ENCODE measurements at regions not wholly inside any gene's neighbourhood (a gene's known extent, or its start where the extent isn't known, plus 50 kb on each side); places are given as distances from the start of the nearest gene placed in this dataset.
"Not testable (repeated sequence)": the region's sequence is repeated elsewhere in the genome, so short reads cannot be mapped to it uniquely, and the experiment has no call there.

- DNase-seq = no peak
These were observed 95.9 kb upstream of the DTNBP1 start for GRCh38 chr6:15758631-15759215.

GRCh38 chr6:15755526-15755925, 92.7 kb upstream of the DTNBP1 start:
- no peak for DNase-seq

DNA sequence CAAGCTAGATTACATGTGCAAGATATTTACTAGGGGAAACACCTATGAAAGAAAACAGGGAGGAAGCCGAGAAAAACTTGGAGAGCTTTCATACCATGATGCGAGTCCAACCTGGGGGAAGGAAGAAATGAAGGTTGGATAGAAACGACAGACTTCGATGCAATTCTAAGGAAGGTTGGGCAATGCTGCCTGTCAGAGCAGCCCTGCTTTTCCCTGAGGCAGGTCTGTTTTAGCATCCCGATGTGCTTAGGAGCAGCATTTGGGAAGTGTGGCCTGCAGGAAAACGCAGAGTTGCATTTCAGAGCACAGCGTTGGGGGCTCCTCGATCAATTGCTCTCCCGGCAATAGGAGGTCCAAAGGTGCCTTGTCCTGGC, 91.9 kb upstream of the DTNBP1 start:
- DNase-seq = no peak

GRCh38 chr6:15754035-15754705, 91.3 kb upstream of the DTNBP1 start:
- DNase-seq = no peak

- no peak for DNase-seq
These were observed 90.0 kb upstream of the DTNBP1 start for GRCh38 chr6:15752820-15753219.

- no peak for DNase-seq
These were observed 89.0 kb upstream of the DTNBP1 start for GRCh38 chr6:15751721-15752350.

DNA sequence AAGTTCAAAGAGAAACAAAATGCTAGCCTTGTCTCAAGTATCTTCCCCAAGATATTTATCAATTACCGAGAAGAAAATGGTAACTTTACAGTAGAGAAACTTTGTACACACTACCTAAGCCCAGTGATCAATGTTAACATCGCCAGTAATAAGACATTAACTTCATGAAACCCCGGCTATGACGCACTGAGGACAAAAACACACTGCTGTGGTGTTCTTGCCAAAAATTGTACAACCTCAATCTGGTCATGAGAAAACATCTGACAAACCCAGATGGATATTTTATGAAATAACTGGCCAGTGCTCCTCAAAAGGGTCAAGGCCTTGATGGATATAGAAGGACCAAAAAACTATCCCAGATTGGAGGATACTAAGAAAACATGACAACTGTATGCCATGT, 85.5 kb upstream of the DTNBP1 start:
- no peak for DNase-seq

DNA sequence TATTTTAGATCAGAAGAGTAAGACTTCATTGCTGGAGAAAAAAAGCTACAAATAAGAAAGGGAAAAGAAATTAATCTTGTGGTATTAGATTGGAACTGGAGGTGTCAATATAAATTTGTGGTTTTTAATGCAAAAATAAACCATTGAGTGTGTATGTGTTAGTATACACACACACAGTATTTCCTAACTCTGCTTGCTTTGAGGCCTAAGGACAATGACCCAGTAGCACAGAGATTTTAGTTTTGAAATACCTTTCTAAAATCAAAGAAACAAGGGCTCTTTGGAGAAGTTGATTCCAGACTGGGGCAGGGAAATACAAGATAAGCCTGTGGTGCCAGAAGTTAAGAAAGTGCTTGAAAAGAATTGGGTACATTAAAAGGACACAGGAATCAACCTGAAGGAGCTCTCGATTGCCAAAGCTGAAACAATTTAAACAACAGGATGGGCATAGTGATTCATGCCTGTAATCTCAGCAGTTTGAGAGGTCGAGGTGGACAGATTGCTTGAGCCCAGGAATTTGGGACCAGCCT, 84.6 kb upstream of the DTNBP1 start:
- no peak for DNase-seq

- DNase-seq = no peak
These were observed 83.0 kb upstream of the DTNBP1 start for GRCh38 chr6:15745781-15746180.

DNA sequence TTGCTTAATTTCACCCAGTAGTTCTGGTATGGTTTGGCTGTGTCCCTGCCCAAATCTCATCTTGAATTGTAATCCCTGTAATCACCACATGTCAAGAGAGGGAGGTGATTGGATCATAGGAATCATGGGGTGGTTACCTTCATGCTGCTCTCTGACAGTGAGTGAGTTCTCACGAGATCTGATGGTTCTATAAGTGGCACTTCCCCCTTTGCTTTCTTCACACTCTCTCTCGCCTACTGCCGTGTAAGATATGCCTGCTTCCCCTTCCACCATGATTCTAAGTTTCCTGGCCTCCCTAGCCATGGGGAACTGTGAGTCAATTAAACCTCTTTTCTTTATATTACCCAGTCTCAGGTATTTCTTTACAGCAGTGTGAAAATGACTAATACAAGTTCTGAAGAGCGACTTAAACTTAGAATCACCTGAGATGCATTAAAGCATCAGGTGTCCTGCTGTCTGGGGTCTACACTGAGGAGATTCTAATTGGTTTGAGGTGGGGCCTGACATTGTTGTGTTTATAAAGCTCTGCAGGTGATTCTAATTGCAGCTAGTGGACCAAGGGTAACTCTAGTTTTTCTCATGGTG, 82.1 kb upstream of the DTNBP1 start:
- DNase-seq = no peak

GRCh38 chr6:15742013-15742412, 79.2 kb upstream of the DTNBP1 start:
- not testable (repeated sequence) for DNase-seq

DNA sequence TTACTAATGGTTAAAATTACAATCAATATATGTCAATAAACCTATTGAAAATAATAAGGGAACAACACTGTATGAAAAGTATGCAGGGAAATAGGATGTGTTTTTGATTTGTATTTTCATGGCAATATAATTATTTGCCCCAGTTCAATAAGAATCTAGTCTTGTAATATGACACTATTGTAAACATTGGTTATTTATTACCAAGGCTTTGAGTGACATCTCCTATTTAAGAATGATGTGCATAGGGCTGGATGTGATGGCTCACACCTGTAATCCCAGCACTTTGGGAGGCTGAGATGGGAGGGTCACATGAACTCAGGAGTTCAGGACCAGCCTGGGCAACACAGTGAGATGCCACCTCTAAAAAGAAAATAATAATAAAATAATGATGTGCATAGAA, 78.6 kb upstream of the DTNBP1 start:
- no peak for DNase-seq

GRCh38 chr6:15739867-15740266, 77.0 kb upstream of the DTNBP1 start:
- DNase-seq = no peak

DNA sequence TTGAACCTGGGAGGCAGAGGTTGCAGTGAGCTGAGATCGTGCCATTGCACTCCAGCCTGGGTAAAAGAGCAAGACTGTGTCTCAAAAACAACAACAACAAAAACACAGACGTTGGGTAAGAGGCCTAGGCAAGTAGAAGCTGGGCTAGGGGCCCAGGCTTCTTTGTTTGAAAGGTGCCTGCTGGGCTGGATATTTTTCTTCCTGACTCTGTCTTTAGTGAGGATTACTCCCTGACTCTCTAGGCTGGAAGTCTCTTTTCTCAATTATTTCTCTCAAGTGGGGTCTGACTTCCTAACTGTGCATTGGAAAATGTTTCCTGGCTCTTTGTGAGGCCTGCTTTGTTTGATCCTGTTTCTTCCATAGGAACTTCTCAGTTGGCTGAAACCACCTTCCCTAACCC, 76.5 kb upstream of the DTNBP1 start:
- DNase-seq = no peak

GRCh38 chr6:15738195-15738594, 75.4 kb upstream of the DTNBP1 start:
- DNase-seq = not testable (repeated sequence)

DNA sequence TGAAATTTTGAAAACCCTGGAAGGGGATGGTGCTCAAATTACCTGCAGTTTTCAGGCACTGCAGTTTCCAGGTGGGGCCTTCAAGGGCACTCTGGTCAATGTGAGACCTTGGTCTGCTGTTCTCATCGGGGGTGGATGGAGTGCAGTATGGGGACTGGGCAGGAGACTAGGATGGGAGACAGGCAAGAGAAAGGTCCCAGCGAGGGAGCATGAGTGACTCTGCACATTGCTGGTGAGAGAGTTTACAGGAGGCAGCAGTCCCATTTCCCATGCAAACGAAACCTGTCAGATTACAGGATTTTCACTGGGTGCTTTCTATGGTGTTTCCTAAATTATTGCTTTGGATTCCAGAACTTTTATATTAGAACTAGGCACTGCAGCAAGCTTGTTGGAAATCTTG, 73.5 kb upstream of the DTNBP1 start:
- DNase-seq = no peak

DNA sequence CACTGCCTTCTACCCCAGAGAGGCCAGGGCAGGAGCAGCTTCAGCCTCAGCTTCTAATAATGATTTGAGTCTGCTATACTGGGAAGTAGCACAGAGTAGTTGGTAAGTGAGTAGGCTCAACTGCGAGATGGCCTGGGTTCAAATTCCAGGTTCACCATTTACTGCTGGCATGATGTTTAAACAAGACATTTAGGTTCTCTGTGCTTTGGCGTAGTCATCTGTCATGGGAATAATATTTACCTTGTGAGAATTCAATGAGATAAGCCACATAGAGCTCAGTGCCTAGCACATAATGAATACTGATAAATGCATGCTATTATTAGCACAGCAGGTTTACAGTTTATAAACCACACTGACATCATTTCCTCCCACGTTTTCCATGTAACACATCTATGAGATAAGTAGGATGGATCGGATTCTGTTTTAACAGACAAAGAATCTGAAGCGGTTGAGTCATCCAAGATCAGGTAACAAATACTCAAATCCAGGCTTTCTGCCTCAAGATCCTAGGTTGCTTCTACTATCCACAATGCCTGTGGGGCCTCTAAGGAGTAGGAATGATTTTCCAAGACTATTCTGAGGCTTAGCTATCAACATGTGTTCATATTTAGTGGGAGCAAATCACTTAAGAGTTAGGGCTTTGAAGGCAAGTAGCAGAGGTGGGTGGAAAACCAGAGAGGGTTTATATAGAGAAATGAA, 72.9 kb upstream of the DTNBP1 start:
- DNase-seq = peak; percentile 67

DNA sequence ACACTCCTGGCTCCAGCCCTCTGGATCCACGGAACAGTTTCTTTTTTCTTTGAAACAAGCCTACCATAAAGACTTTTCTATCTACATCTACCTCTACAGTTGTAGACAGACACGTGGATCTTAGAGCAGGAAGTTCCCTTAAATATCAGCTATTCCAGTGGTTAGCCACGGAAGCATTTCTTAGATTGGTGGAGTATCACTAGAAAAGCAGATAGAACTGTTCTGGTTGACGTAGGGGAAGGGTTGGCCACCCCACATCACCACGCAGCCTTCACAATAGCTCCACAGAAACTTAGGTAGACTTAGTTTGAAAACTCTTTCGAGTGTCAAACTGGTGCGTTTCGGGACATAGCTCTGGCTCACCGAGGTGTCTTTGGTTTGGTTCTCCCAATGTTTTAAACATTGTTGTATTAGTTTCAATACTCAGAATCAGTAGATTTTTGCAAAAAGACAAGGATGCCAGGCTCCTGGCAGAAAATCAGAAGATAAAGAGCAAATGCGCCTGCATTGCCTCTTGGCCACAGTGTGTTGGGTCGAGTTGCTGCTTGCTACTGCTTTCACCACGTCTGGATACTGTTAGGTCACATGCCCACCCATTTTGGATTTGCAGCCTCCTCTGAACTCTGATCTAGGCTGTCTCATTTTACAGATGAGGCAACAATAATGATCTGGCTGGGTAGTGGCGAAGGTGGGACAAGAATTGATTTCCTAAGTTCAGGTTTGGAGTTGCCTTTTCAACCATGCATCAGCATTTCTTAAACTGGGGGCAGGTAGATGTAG, 71.5 kb upstream of the DTNBP1 start:
- DNase-seq = no peak

GRCh38 chr6:15730922-15731321, 68.1 kb upstream of the DTNBP1 start:
- no peak for DNase-seq

DNA sequence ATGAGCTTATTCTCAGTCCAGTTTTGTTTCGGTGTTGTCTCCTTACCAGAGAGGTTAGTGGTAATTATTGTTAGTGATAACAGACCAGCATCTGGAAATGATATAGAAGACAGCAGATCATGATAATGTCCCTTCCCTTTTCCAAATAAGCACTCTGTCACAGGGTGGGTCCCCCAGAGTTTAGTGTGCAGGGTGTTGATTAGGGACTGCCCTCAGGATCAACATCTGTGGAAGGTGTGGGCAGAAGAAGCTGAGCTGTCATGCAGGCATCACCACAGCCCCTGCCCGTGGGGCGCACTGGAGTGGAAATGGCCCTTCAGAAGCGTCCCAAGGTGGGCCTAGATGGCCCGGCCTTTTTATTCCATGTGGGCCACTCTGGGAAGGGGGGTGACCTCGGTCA, 67.6 kb upstream of the DTNBP1 start:
- DNase-seq = no peak

DNA sequence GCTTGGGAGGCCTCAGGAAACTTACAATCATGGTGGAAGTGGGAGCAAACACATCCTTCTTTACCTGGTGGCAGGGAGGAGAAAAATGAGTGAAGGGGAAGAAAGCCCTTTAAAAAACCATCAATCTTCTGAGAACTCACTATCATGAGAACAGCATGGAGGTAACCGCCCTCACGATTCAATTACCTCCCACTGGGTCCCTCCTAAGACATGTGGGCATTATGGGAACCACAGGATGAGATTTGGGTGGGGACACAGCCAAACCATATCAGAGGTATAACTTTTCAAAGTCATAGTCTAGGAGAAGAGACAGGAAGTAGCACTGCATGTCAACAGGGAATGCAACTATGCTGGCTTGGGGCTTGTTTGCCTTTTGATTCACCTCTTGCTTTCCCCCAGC, 59.9 kb upstream of the DTNBP1 start:
- no peak for DNase-seq

DNA sequence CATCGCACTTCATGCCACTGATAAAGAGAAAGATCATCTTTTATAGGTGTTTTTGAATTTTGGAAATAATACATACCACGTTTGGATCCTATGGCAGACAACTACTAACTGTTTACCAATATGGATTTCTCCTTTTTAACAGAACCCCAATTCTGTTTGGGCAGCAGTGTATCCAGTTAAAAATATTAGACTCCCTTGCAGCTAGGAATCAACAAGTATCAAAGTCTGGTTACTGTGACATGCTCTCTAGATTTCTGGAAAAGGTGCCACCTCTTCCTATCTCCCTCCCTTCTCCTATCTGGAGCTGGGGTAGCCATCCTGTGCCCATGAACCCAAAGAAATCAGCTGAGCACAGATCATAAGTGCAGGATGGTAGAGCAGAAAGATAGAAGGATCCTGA, 54.1 kb upstream of the DTNBP1 start:
- no peak for DNase-seq

DNA sequence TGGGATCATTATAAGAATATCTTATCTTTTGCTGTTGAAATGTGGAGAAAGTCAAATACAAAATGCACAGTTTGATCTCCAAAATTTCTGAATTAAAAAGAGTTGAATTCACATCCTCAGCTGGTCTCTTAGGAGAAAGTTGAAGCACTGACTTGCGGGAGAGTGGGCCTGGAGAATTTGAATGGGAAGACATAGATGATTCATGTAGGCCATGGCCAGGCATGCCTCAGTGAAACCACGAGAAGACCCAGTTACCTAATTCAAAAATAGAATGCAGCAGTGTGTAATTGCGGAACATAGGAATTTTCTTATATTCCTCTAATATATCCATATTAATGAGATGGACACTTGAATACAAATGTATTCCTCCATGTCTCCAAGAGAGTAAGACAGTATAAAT, 53.0 kb upstream of the DTNBP1 start:
- DNase-seq = no peak

All from NCI-H774 (cell line).